Central memory CD8-positive, alpha-beta T cell (primary cell): ENCODE measurements at regions not wholly inside any gene's neighbourhood (a gene's known extent, or its start where the extent isn't known, plus 50 kb on each side); places are given as distances from the start of the nearest gene placed in this dataset.
"Not testable (repeated sequence)": the region's sequence is repeated elsewhere in the genome, so short reads cannot be mapped to it uniquely, and the experiment has no call there.

Source experiments
- ATAC-seq: fragments of 150-1000 bp; cut with Tn5 transposase; replicated peaks from 2 replicates; pipeline ENCODE4 v1.10.0; 2022; ENCODE audit warnings: mild to moderate bottlenecking, moderate FRiP score, moderate number of reproducible peaks; ENCODE audit not compliant: poor library complexity, severe bottlenecking; ENCODE audit errors: extremely low read depth
- DNase-seq, 2 donors: peaks; one replicate each; pipeline ENCODE4 v3.0.0; 2021; ENCODE audit warnings: low spot score in 2 of 2
- H3K27ac Mint-ChIP-seq: one replicate; pipeline ENCODE4 v1.8.0; 2022; ENCODE audit warnings: low read depth, mild to moderate bottlenecking, moderate library complexity, mixed read lengths
- H3K27me3 Mint-ChIP-seq: one replicate; pipeline ENCODE4 v1.8.0; 2022; ENCODE audit warnings: mixed read lengths
- H3K36me3 Mint-ChIP-seq: one replicate; pipeline ENCODE4 v1.8.0; 2022; ENCODE audit warnings: mild to moderate bottlenecking, moderate library complexity, mixed read lengths; ENCODE audit not compliant: insufficient read depth
- H3K4me1 Mint-ChIP-seq: one replicate; pipeline ENCODE4 v1.8.0; 2022; ENCODE audit warnings: mixed read lengths
- H3K4me3 Mint-ChIP-seq: one replicate; pipeline ENCODE4 v1.8.0; 2022; ENCODE audit warnings: mild to moderate bottlenecking, moderate library complexity, mixed read lengths
- H3K9me3 Mint-ChIP-seq: one replicate; pipeline ENCODE4 v1.8.0; 2022; ENCODE audit warnings: mixed read lengths

DNA sequence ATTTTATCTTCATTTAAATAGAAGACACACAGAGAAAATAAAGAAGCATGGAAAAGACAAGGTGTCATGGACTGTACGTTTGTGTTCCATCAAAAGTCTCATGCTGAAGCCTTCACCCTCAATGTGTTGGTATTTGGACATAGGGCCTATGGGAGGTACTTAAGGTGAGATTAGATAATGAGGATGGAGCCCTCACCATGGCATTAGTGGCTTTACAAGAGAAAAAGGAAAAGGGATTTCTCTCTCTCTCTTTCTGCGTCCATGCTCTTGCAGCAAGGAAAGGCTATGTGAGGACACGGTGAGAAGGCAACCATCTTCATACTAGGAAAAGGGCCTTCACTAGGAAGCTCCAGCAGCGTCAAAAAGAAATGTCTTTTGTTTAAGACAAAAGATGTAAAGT, 797.0 kb upstream of the CDH10 start:
- Mint-ChIP-seq H3K27me3 (no peaks in the 10 kb centered on the region), H3K36me3 (no peaks in the 10 kb centered on the region), H3K9me3 (no peaks in the 10 kb centered on the region), H3K4me3 (no peak overlapping the region), H3K4me1 (no peaks in the 10 kb centered on the region), H3K27ac (no peak overlapping the region)
- ATAC-seq (no peak), DNase-seq (no peak)

DNA sequence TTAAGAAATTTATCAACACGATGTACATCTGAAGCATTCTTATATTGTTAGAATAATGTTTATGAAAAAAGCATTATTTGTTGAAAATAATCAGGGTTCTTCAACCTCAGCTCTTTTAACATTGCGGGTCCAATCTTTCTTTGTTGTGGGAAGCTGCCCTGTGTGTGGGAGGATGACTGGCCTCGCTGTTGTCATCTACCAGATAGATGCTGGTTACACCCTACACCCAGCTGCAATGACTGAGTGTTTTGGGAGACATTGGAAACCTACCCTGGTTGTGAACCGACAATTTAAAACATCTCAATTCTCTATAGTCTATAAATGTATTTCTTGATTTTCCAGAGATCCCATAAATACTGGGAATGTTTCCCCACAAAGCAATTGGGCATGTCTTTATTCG, 794.2 kb upstream of the CDH10 start:
- Mint-ChIP-seq H3K4me1 (no peaks in the 10 kb centered on the region), H3K27me3 (no peaks in the 10 kb centered on the region), H3K27ac (no peak overlapping the region), H3K4me3 (no peak overlapping the region), H3K9me3 (peaks cover 3% of the 10 kb centered on the region), H3K36me3 (no peaks in the 10 kb centered on the region)
- ATAC-seq (no peak), DNase-seq (no peak)

DNA sequence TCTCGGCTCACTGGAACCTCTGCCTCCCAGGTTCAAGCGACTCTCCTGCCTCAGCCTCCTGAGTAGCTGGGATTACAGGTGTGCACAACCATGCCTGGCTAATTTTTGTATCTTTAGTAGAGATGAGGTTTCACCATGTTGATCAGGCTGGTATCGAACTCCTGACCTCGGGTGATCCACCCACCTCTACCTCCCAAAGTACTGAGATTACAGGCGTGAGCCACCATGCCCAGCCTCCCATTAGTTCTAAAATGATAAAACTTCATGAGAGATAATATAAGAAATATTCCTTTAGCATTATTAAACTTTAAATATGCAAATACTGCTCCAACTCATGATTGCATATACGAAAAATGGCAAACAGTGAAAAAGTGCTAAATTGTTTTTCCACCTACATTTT, 793.6 kb upstream of the CDH10 start:
- ATAC-seq: not testable (repeated sequence)

DNA sequence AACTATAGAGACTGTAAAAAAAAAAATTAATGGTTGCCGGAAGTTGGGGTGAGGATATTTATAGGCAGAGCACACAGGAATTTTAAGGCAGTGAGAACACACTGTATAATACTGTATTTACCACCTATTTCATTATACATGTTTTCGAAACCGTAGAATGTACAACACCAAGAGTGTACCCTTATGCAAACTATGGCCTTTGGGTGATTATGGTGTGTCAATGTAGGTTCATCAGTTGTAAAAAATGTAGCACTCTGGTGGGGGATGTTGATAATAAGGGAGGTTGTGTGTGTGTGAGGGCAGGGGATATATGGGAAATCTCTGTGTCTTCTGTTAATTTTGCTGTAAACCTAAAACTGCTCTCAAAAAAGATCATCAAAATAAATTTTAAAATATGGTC, 791.7 kb upstream of the CDH10 start:
- no peaks in the 10 kb centered on the region for H3K36me3 Mint-ChIP-seq
- ATAC-seq: no peak
- no peak overlapping the region for H3K27ac Mint-ChIP-seq
- DNase-seq: no peak
- H3K4me3 Mint-ChIP-seq: no peak overlapping the region
- H3K4me1 Mint-ChIP-seq: no peaks in the 10 kb centered on the region
- peaks cover 6% of the 10 kb centered on the region for H3K9me3 Mint-ChIP-seq
- no peaks in the 10 kb centered on the region for H3K27me3 Mint-ChIP-seq

More for the DNA sequence above, 793.6 kb upstream of the CDH10 start:
- H3K27me3 Mint-ChIP-seq, DNase-seq, H3K9me3 Mint-ChIP-seq, H3K27ac Mint-ChIP-seq, H3K4me1 Mint-ChIP-seq, H3K36me3 Mint-ChIP-seq, H3K4me3 Mint-ChIP-seq: not testable (repeated sequence)

DNA sequence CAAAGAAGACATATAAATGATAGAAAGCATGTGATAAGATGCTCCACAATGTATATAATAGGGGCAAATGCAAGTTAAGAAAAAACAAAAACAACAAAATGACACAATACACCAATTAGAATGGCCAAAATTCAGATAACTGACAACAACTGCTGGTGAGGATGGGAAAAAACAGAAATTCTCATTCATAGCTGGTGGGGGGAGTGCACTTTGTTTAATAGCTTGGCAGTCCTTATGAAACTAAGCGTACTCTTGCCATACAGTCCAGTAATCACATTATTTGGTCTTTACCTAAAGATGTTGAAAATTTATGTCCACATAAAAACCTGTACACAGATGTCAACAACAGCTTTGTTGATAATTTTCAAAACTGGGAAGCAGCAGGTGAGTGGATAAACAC, 791.1 kb upstream of the CDH10 start:
- H3K9me3 Mint-ChIP-seq: peaks cover 6% of the 10 kb centered on the region
- H3K4me3 Mint-ChIP-seq: no peak overlapping the region
- no peaks in the 10 kb centered on the region for H3K36me3 Mint-ChIP-seq
- no peak overlapping the region for H3K27ac Mint-ChIP-seq
- DNase-seq (no peak), ATAC-seq (no peak)
- H3K27me3 Mint-ChIP-seq: no peaks in the 10 kb centered on the region
- H3K4me1 Mint-ChIP-seq: no peaks in the 10 kb centered on the region

DNA sequence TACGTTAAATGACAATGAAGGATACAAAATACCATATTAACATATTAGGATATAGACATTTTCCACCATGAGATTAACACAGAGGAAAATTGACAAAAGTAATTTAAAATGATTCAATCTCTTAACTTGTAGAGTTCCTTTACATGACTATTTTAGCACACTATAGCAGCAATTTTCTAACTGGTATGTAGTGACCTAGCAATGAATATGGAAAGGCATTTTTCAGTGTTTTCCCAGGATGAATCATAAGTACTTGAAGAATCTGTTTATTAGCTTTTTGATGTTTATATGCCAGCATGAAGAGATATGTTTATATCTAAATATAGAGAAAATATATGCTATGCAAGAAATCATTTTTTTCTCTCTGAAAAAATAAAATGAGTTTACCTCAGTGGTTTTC, 782.5 kb upstream of the CDH10 start:
- no peaks in the 10 kb centered on the region for H3K27me3 Mint-ChIP-seq
- no peak overlapping the region for H3K27ac Mint-ChIP-seq
- ATAC-seq (no peak), DNase-seq (no peak)
- H3K36me3 Mint-ChIP-seq: no peaks in the 10 kb centered on the region
- peaks cover 8% of the 10 kb centered on the region for H3K9me3 Mint-ChIP-seq
- no peak overlapping the region for H3K4me3 Mint-ChIP-seq
- no peaks in the 10 kb centered on the region for H3K4me1 Mint-ChIP-seq

- no peaks in the 10 kb centered on the region for H3K27me3 Mint-ChIP-seq
- no peak overlapping the region for H3K27ac Mint-ChIP-seq
- ATAC-seq: no peak
- peaks cover 8% of the 10 kb centered on the region for H3K9me3 Mint-ChIP-seq
- no peaks in the 10 kb centered on the region for H3K4me1 Mint-ChIP-seq
- DNase-seq: no peak
- H3K36me3 Mint-ChIP-seq: no peaks in the 10 kb centered on the region
- no peak overlapping the region for H3K4me3 Mint-ChIP-seq
Measured at GRCh38 chr5:25423271-25423670, 778.5 kb upstream of the CDH10 start.

GRCh38 chr5:25419684-25420083, 774.9 kb upstream of the CDH10 start:
- Mint-ChIP-seq H3K36me3 (no peaks in the 10 kb centered on the region), H3K27ac (no peak overlapping the region), H3K9me3 (peaks cover 8% of the 10 kb centered on the region), H3K4me3 (no peak overlapping the region), H3K4me1 (no peaks in the 10 kb centered on the region), H3K27me3 (no peaks in the 10 kb centered on the region)
- DNase-seq (no peak), ATAC-seq (no peak)

- Mint-ChIP-seq H3K27ac (no peak overlapping the region), H3K4me3 (no peak overlapping the region), H3K27me3 (no peaks in the 10 kb centered on the region), H3K36me3 (no peaks in the 10 kb centered on the region), H3K4me1 (no peaks in the 10 kb centered on the region), H3K9me3 (peaks cover 5% of the 10 kb centered on the region)
- ATAC-seq (no peak), DNase-seq (no peak)
Measured at GRCh38 chr5:25418978-25419377, 774.2 kb upstream of the CDH10 start.

DNA sequence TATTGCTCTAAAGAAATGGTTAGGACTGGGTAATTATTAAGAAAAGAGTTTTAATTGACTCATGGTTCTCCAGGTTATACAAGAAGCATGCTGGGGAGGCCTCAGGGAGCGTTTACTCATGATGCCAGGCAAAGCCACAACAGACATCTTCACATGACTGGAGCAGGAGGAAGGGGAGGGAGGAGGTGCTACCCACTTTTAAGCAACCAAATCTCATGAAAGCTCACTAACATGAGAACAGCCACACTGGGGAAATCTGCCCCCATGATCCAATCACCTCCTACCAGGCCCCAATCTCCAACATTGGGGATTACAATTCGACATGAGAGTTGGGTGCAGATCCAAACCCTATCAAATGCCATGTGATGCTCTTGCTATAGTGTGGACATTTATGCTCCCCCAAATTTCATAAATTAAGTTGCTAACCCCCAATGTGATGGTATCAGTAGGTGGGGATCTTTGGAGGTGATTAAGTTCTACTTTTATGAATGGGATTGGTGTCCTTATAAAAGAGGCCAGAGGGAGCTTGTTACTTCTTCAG, 773.6 kb upstream of the CDH10 start:
- Mint-ChIP-seq H3K4me1 (no peaks in the 10 kb centered on the region), H3K36me3 (no peaks in the 10 kb centered on the region), H3K4me3 (no peak overlapping the region), H3K27ac (no peak overlapping the region), H3K9me3 (peaks cover 5% of the 10 kb centered on the region), H3K27me3 (no peaks in the 10 kb centered on the region)
- DNase-seq (no peak), ATAC-seq (no peak)

DNA sequence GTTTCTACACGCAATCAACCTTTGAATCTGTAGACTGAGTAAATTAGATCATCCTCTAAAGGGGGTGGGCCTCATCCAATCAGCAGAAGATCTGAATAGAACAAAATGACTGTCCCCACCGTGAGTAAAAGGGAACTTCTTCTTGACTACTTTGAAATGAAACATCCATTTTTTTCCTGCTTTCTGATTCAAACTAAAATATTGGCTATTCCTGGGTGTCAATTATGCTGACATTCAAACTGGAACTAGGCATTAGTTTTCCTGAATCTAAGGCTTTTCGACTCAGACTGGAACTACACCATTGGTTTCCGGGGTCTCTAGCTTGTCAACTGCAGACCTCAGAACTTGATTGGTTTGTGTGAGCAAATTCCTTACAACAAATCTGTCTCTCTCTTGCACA, 772.2 kb upstream of the CDH10 start:
- DNase-seq (no peak), ATAC-seq (no peak)
- H3K4me3 Mint-ChIP-seq: no peak overlapping the region
- H3K4me1 Mint-ChIP-seq: no peaks in the 10 kb centered on the region
- peaks cover 5% of the 10 kb centered on the region for H3K9me3 Mint-ChIP-seq
- no peaks in the 10 kb centered on the region for H3K36me3 Mint-ChIP-seq
- H3K27ac Mint-ChIP-seq: no peak overlapping the region
- no peaks in the 10 kb centered on the region for H3K27me3 Mint-ChIP-seq

DNA sequence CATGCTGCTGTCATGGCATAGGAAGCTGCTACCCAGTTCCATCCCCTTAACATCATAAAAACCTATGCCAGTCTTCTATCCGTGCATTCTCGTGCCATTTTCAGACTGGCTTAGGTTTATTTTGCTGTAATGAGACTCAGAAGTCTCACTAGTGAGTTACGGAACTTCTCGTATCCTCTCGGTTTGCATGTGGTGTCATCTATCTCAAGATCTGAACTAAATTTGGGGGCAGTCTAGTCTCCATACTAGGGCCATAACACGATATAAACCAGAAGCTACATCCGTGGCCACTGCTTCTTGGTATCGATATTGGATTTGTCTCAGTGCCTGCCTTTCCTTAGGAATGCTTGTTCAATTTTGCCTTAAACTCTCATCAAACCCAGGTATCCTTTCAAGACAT, 771.2 kb upstream of the CDH10 start:
- H3K4me3 Mint-ChIP-seq: no peak overlapping the region
- no peaks in the 10 kb centered on the region for H3K36me3 Mint-ChIP-seq
- H3K4me1 Mint-ChIP-seq: no peaks in the 10 kb centered on the region
- ATAC-seq: no peak
- H3K27me3 Mint-ChIP-seq: no peaks in the 10 kb centered on the region
- H3K9me3 Mint-ChIP-seq: peaks cover 12% of the 10 kb centered on the region
- H3K27ac Mint-ChIP-seq: no peak overlapping the region
- no peak for DNase-seq

DNA sequence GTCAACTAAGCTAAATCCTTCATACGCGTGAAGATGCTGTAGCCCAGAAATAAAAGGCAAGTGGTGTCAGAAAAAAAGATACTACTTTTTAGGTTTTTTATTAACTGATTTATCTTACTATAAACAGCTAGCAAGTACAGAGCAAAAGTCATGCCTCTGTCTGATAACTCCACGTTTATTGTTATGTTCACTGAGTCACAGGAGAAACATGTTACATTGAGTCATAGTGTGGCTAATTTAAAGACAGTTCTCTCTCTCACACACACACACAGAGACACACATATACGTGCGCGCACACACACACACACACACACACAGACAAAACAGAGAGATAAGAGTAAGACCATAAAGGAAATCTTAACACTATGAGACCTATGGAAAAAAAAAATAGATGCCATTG, 770.0 kb upstream of the CDH10 start:
- no peaks in the 10 kb centered on the region for H3K36me3 Mint-ChIP-seq
- ATAC-seq (no peak), DNase-seq (no peak)
- H3K4me1 Mint-ChIP-seq: no peaks in the 10 kb centered on the region
- no peak overlapping the region for H3K4me3 Mint-ChIP-seq
- H3K9me3 Mint-ChIP-seq: peaks cover 12% of the 10 kb centered on the region
- H3K27me3 Mint-ChIP-seq: no peaks in the 10 kb centered on the region
- H3K27ac Mint-ChIP-seq: no peak overlapping the region

DNA sequence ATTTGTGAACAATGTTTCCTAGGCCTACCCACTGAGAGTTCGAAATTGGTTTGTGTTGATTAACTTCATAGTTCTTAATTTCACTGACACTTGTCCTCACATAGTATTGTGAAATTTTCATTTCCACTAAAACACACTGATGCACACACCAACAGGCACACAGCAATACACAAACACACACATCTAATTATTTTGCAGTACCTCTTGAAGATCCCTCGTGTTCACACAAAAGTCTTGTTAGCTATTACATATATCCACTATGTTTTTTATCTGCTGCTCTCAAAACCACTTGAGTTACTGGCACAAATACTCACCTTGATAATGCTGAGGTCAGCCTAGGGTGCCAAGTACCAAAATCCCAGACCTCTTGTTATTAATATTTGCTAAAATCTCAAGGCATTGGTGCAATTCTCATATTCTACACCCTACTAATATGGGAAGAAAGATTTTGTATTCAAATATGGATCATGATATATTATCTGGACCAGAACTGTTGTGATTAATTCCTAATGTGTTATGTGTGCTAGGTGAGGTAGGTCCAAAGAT, 767.4 kb upstream of the CDH10 start:
- no peaks in the 10 kb centered on the region for H3K27me3 Mint-ChIP-seq
- H3K4me1 Mint-ChIP-seq: no peaks in the 10 kb centered on the region
- H3K36me3 Mint-ChIP-seq: no peaks in the 10 kb centered on the region
- no peak for ATAC-seq
- DNase-seq: no peak
- peaks cover 24% of the 10 kb centered on the region for H3K9me3 Mint-ChIP-seq
- no peak overlapping the region for H3K4me3 Mint-ChIP-seq
- H3K27ac Mint-ChIP-seq: no peak overlapping the region
